ENCODE measurements at regions not wholly inside any gene's neighbourhood (a gene's known extent, or its start where the extent isn't known, plus 50 kb on each side); places are given as distances from the start of the nearest gene placed in this dataset.

- H3K27ac ChIP-seq (ENCODE audit: low read depth, low read length) = no peak overlapping the region
- H3K9me2 ChIP-seq (ENCODE audit: insufficient read depth) = no peaks in the 10 kb centered on the region
- H3K4me2 ChIP-seq (ENCODE audit: low read length) = no peak overlapping the region
- H3K4me3 ChIP-seq (replicated peaks in 1 of 2; ENCODE audit: low read depth in 1 of 2, low read length in 2 of 2) = no peak overlapping the region
- no peak for TF ChIP-seq ATF3 (IDR thresholded peaks at IDR 0.05)
- TF ChIP-seq ELF1 (IDR thresholded peaks at IDR 0.05; ENCODE audit: borderline replicate concordance, low read depth) = no peak
- TF ChIP-seq ZFX (IDR thresholded peaks at IDR 0.05) = no peak
- no peak for TF ChIP-seq MAX (IDR thresholded peaks at IDR 0.05)
- TF ChIP-seq CTCF (IDR thresholded peaks at IDR 0.05 in 2 of 3, conservative IDR thresholded peaks at IDR 0.05 in 1 of 3; ENCODE audit: borderline replicate concordance in 1 of 3, insufficient read depth in 1 of 3, low read depth in 2 of 3, low read length in 2 of 3) = no peak
- TF ChIP-seq ZNF274 (IDR thresholded peaks at IDR 0.05; ENCODE audit: low read depth, low read length) = no peak
- TF ChIP-seq POLR2A (IDR thresholded peaks at IDR 0.05; ENCODE audit: borderline replicate concordance, extremely low read depth, insufficient read depth, insufficient read length) = no peak
- TF ChIP-seq REST (IDR thresholded peaks at IDR 0.05; ENCODE audit: low read depth) = no peak
- TF ChIP-seq CEBPB (IDR thresholded peaks at IDR 0.05; ENCODE audit: low read depth) = no peak
- TF ChIP-seq JUND (IDR thresholded peaks at IDR 0.05) = no peak
- TF ChIP-seq EGR1 (IDR thresholded peaks at IDR 0.05; ENCODE audit: low read depth) = no peak
- TF ChIP-seq SP1 (IDR thresholded peaks at IDR 0.05; ENCODE audit: low read depth) = no peak
- no peak for TF ChIP-seq EZH2 (IDR thresholded peaks at IDR 0.05)
- no peak for TF ChIP-seq SRF (IDR thresholded peaks at IDR 0.05; ENCODE audit: low read depth)
- TF ChIP-seq SIN3A (IDR thresholded peaks at IDR 0.05; ENCODE audit: low read depth) = no peak
- intact Hi-C loops (cut with micrococcal nuclease) = no loop called here
- peaks cover 0 to 4% of the 10 kb centered on the region in 2 experiments; a peak in 1 of 4 replicates for H3K4me1 ChIP-seq (ENCODE audit: control insufficient read depth in 1 of 2, insufficient read depth in 2 of 2, low read length in 2 of 2)
- ChIA-PET RAD21 (ENCODE audit: low non-redundant PET in 1 of 2, low total read pairs in 2 of 2, uncharacterized antibody in 2 of 2, unreplicated experiment in 2 of 2) (no interaction called here), POLR2A (no interaction called here), CTCF (no interaction called here)
- no peaks in the 10 kb centered on the region for H4K20me1 ChIP-seq (ENCODE audit: insufficient read depth)
- no TSS peak for BruUV-seq (replicated peaks)
- no peak overlapping the region for H2AFZ ChIP-seq (ENCODE audit: low read depth, low read length, poor library complexity, severe bottlenecking)
- H3K79me2 ChIP-seq (ENCODE audit: insufficient read depth, low read length) = no peaks in the 10 kb centered on the region
- no peaks in the 10 kb centered on the region for H3K27me3 ChIP-seq (ENCODE audit: insufficient read depth, low read length)
- DNase-seq (ENCODE audit: low read depth, low spot score) (no peak), ATAC-seq (no peak)
- no peak overlapping the region for H3K9ac ChIP-seq (ENCODE audit: low read length)
- no peaks in the 10 kb centered on the region for H3K9me3 ChIP-seq (ENCODE audit: control insufficient read depth in 1 of 2, insufficient read depth in 1 of 2, low read depth in 1 of 2, low read length in 2 of 2)
- no peaks in the 10 kb centered on the region for H3K36me3 ChIP-seq (ENCODE audit: control insufficient read depth in 1 of 2, insufficient read depth in 2 of 2, low read length in 2 of 2)
Measured at GRCh38 chr20:10953437-10953836, 279.6 kb upstream of the JAG1 start.
